ENCODE measurements at regions not wholly inside any gene's neighbourhood (a gene's known extent, or its start where the extent isn't known, plus 50 kb on each side); places are given as distances from the start of the nearest gene placed in this dataset.

- TF ChIP-seq CTCF (conservative IDR thresholded peaks at IDR 0.05): no peak
- no peak for TF ChIP-seq ZFX (IDR thresholded peaks at IDR 0.05)
These were observed 143.8 kb upstream of the RGMA start for GRCh38 chr15:93232845-93233244.

Measured in C4-2B (cell line).